ENCODE measurements at regions not wholly inside any gene's neighbourhood (a gene's known extent, or its start where the extent isn't known, plus 50 kb on each side); places are given as distances from the start of the nearest gene placed in this dataset.

GRCh38 chr15:39282663-39283208 is 298.1 kb upstream of the THBS1 start:
- H3K4me3 Mint-ChIP-seq, result no peak overlapping the region
- no peak overlapping the region for H3K27ac Mint-ChIP-seq
- no peak for DNase-seq
- TF ChIP-seq CTCF (IDR thresholded peaks at IDR 0.05), result no peak
- no peaks in the 10 kb centered on the region for H3K36me3 Mint-ChIP-seq (ENCODE audit: low read depth)
- peaks cover 7% of the 10 kb centered on the region for H3K27me3 Mint-ChIP-seq (ENCODE audit: low read depth, poor library complexity)
- no peaks in the 10 kb centered on the region for H3K4me1 Mint-ChIP-seq
- H3K9me3 Mint-ChIP-seq, result peaks cover 5% of the 10 kb centered on the region

- Mint-ChIP-seq H3K27me3 (ENCODE audit: low read depth, poor library complexity) (peaks cover 8% of the 10 kb centered on the region), H3K36me3 (ENCODE audit: low read depth) (no peaks in the 10 kb centered on the region), H3K9me3 (peaks cover 5% of the 10 kb centered on the region), H3K4me3 (no peak overlapping the region), H3K4me1 (no peaks in the 10 kb centered on the region), H3K27ac (no peak overlapping the region)
- TF ChIP-seq CTCF (IDR thresholded peaks at IDR 0.05), result no peak
- DNase-seq, result no peak
Observed at GRCh38 chr15:39283531-39283930, 297.3 kb upstream of the THBS1 start.

GRCh38 chr15:39285071-39285470 is 295.8 kb upstream of the THBS1 start:
- Mint-ChIP-seq H3K4me1 (no peaks in the 10 kb centered on the region), H3K27me3 (ENCODE audit: low read depth, poor library complexity) (peaks cover 8% of the 10 kb centered on the region), H3K9me3 (peaks cover 5% of the 10 kb centered on the region), H3K4me3 (no peak overlapping the region), H3K27ac (no peak overlapping the region), H3K36me3 (ENCODE audit: low read depth) (no peaks in the 10 kb centered on the region)
- no peak for DNase-seq
- TF ChIP-seq CTCF (IDR thresholded peaks at IDR 0.05), result no peak

- no peaks in the 10 kb centered on the region for H3K4me1 Mint-ChIP-seq
- no peak for TF ChIP-seq CTCF (IDR thresholded peaks at IDR 0.05)
- DNase-seq, result no peak
- no peak overlapping the region for H3K27ac Mint-ChIP-seq
- H3K9me3 Mint-ChIP-seq, result peaks cover 5% of the 10 kb centered on the region
- peaks cover 8% of the 10 kb centered on the region for H3K27me3 Mint-ChIP-seq (ENCODE audit: low read depth, poor library complexity)
- H3K4me3 Mint-ChIP-seq, result no peak overlapping the region
- H3K36me3 Mint-ChIP-seq (ENCODE audit: low read depth), result no peaks in the 10 kb centered on the region
Observed at GRCh38 chr15:39285663-39286062, 295.2 kb upstream of the THBS1 start.

GRCh38 chr15:39286706-39287105 is 294.2 kb upstream of the THBS1 start:
- peaks cover 5% of the 10 kb centered on the region for H3K9me3 Mint-ChIP-seq
- no peaks in the 10 kb centered on the region for H3K4me1 Mint-ChIP-seq
- TF ChIP-seq CTCF (IDR thresholded peaks at IDR 0.05), result no peak
- H3K27me3 Mint-ChIP-seq (ENCODE audit: low read depth, poor library complexity), result peaks cover 8% of the 10 kb centered on the region
- H3K4me3 Mint-ChIP-seq, result no peak overlapping the region
- H3K27ac Mint-ChIP-seq, result no peak overlapping the region
- no peaks in the 10 kb centered on the region for H3K36me3 Mint-ChIP-seq (ENCODE audit: low read depth)
- no peak for DNase-seq

All from nephron progenitor cell (in vitro differentiated cells).